ENCODE measurements at regions not wholly inside any gene's neighbourhood (a gene's known extent, or its start where the extent isn't known, plus 50 kb on each side); places are given as distances from the start of the nearest gene placed in this dataset.
A peak's percentile ranks its signal among the peaks of the same experiment; 100 is the strongest.

- no peak for ATAC-seq
- Histone ChIP-seq H3K27me3 (no peaks in the 10 kb centered on the region), H3K27ac (no peak overlapping the region), H3K4me3 (no peak overlapping the region), H3K36me3 (no peaks in the 10 kb centered on the region), H3K4me1 (no peaks in the 10 kb centered on the region), H3K9me3 (no peaks in the 10 kb centered on the region)
- intact Hi-C loops (cut with DNase I): no loop called here
- peak; percentile 54 for DNase-seq
- no peak for TF ChIP-seq CTCF (IDR thresholded peaks at IDR 0.05)
These were observed 118.0 kb downstream of the DLL1 start for GRCh38 chr6:170172825-170173256.

- TF ChIP-seq CTCF (IDR thresholded peaks at IDR 0.05): no peak
- Histone ChIP-seq H3K4me3 (no peak overlapping the region), H3K27ac (no peak overlapping the region), H3K4me1 (no peaks in the 10 kb centered on the region), H3K27me3 (no peaks in the 10 kb centered on the region), H3K36me3 (no peaks in the 10 kb centered on the region), H3K9me3 (no peaks in the 10 kb centered on the region)
- no peak for DNase-seq
- no peak for ATAC-seq
- intact Hi-C loops (cut with DNase I): no loop called here
These were observed 118.5 kb downstream of the DLL1 start for GRCh38 chr6:170172392-170172791.

- H3K4me1 ChIP-seq: no peaks in the 10 kb centered on the region
- H3K27ac ChIP-seq: peak overlapping the region; percentile 71
- ATAC-seq (peak; percentile 62), DNase-seq (peak; percentile 58)
- no peaks in the 10 kb centered on the region for H3K36me3 ChIP-seq
- no peak for TF ChIP-seq CTCF (IDR thresholded peaks at IDR 0.05)
- intact Hi-C loops (cut with DNase I): no loop called here
- H3K4me3 ChIP-seq: peak overlapping the region; percentile 40
- H3K9me3 ChIP-seq: no peaks in the 10 kb centered on the region
- no peaks in the 10 kb centered on the region for H3K27me3 ChIP-seq
These were observed 123.2 kb downstream of the DLL1 start for GRCh38 chr6:170167657-170168159.

GRCh38 chr6:170166511-170167122 is 124.3 kb downstream of the DLL1 start:
- DNase-seq: peak; percentile 64
- ATAC-seq: no peak
- Histone ChIP-seq H3K9me3 (no peaks in the 10 kb centered on the region), H3K27ac (no peak overlapping the region), H3K27me3 (no peaks in the 10 kb centered on the region), H3K36me3 (no peaks in the 10 kb centered on the region), H3K4me3 (no peak overlapping the region), H3K4me1 (no peaks in the 10 kb centered on the region)
- no peak for TF ChIP-seq CTCF (IDR thresholded peaks at IDR 0.05)
- intact Hi-C loops (cut with DNase I): no loop called here

- no peak for DNase-seq
- ATAC-seq: no peak
- H3K36me3 ChIP-seq: no peaks in the 10 kb centered on the region
- no peak overlapping the region for H3K4me3 ChIP-seq
- intact Hi-C loops (cut with DNase I): no loop called here
- no peaks in the 10 kb centered on the region for H3K9me3 ChIP-seq
- TF ChIP-seq CTCF (IDR thresholded peaks at IDR 0.05): no peak
- no peaks in the 10 kb centered on the region for H3K4me1 ChIP-seq
- no peak overlapping the region for H3K27ac ChIP-seq
- no peaks in the 10 kb centered on the region for H3K27me3 ChIP-seq
These were observed 125.3 kb downstream of the DLL1 start for GRCh38 chr6:170165471-170166117.

Measured in upper lobe of right lung (tissue), 1 donor.